ENCODE measurements at regions not wholly inside any gene's neighbourhood (a gene's known extent, or its start where the extent isn't known, plus 50 kb on each side); places are given as distances from the start of the nearest gene placed in this dataset.

DNA sequence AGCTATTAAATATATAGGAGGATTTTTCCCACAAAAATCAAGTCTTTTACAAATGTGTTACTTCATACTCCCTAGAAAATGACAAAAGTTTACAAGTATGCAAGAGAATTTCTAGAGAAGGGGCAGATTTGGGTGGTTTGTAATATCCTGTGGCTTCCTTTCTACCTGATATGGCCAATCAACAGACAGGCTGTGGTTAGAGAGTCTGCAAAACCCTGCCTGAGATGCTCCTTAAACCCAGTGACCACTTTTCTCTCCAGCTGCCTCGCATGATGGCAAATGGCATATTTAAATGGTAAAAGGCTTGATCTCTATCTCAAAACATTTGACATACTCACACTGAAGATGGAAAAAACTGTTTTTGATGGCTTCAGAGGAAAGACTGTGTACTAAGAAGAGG, 550.1 kb upstream of the ZNF462 start:
- no peak for DNase-seq

DNA sequence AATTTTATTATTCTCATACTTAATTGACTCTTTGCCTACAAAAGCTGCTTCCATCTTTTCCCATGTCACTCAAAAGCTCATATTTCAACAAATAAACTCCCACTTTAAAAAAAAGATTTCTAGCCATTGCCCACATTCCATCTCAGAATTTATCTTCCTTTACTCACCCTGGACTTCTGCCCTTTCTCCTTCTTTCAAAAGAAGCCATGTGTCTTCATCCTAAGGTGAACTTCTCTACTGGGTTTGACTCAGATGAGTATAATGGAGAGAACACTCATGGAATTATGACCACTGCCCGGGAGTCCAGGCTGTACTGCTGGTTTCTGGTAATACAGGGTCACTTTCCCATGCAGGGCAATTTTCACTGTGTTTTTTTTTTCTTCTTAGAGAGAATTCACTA, 548.5 kb upstream of the ZNF462 start:
- DNase-seq: no peak

DNA sequence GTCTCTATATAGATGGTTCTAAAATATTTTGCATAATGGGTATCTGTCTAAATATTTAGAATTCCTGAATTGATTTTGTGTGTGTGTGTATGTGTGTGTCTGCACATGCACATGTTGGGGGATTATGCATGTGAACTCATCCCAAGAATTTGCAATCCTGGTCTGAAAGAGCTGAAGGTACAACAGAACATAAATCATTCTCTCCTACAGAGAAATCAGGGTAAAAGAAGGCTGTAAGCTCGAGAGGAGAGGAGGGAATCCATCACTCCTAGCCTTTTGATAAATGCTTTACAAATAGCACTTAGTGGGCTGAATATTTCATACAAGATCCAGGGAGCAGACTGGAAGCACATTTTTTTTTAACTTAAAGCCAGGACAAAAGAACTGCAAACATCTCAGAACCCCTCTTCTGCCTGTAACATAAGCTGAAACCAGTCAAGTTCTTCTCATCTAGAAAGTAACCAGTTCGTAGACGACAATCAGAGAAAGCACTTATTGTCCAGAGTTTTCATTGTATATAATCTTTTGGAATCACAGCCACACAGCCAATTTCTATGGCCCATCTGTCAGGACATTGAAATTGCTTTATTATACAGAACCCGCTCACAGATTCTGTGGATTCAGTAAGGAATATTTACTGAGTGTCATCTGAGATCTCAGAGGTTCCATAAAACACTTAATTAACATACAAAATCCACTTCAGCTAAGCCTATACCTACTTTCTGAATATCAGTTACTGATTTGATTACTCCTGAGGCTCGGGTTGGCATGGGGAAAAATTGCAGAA, 541.4 kb upstream of the ZNF462 start:
- DNase-seq: no peak

DNA sequence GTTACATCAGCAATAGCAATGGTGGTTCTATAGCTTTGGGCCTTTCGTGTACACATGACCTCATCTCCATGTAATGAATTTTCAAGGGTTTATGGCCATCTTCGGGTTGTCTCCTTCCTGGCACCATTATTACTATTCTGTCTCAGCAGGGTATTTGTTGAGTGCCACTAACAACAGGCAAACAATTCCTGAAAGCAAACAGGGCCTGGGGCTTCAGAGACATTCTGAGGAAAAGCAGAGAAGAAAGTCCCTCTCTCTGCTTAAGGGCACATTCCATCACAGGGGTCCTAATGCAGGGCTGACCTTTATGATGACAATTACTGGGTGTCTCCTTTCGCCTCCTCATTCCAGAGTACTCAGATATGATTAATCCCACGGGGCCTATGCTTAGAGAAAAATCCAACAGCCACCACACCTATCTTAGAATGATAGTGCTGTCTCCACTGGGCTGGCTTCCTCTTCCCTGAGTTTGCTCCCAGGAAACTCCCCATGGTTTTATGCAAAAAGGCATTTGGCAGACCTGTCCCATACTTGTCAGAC, 540.2 kb upstream of the ZNF462 start:
- no peak for DNase-seq

DNA sequence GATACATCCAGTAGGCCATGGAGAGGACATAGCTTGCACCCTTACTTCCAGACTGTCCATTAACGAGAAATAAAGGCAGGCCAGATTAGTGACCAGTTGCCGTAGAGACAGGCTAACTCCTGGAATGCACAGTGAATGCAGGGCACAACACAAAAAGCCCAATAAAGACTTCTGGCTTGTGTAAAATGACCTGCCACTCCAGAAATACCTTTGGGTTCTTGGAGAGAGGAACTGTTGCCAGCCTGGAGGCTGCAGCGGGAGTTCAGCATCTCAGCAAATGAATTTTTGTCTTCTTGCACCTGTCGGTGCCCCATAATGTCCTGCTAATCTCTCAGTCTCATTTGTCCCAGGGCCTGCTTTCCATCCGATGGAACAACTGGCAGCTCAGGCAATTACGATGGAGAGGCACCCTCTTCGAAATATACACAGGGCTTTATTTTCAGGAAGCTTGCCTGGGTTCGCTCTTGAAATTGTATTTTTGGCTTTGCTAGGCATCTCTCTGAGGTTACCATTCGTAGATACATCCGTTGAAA, 538.8 kb upstream of the ZNF462 start:
- peak in 2 of 56 donors; percentile 4 to 7 for DNase-seq

DNA sequence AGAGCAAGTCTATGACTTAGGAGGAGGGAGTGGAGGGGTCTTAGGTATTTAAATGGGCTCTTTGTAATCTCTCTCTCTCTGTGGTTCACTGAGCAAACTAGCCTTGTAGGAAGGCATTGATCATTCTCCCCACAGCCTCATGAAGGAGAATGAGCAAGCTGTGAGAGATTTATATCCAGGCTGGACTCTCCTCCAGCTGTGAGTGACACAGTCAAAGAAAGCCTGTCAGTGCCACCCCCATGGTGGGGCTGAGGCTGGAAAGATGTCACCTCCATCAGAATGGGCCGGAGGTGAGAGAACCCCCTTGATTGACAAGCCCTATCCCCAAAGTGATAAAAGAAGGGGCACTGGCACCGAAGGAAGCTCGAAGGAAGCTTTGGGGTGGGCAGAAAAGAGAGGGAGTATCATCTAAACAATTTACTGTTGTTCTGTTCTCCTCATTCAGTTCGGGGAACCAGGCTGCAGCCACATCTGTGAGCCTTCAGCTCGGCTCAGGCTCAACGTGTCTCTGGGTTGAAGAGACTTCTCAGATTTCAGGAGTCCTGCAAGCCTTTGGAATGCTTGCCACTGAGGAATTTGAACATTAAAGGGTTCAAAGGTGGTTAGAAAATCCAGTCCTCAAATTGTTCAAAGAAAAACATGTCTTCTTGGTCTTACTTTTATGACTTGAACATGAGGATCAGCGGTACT, 538.2 kb upstream of the ZNF462 start:
- peak in 18 of 56 donors; percentile 1 to 54 (median 16) for DNase-seq

DNA sequence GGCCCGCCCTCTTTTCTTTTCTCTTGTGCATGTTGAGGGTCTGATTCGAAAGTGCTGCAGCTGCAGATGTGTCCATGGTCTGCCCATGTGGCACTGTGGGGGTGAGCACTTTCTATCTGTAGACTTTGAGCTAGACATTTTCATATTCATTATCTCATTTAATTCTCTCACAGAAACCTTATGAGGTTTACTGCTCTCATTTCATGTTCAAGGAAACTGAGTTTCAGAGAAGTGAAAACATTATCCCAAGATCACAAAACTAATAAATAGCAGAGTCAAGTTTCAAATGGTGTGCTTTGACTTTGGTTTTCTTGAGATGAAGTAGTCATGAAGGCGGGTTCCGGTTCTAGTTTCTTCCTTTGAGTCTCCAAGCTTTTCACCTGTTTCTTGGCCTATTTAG, 536.5 kb upstream of the ZNF462 start:
- DNase-seq: no peak

DNA sequence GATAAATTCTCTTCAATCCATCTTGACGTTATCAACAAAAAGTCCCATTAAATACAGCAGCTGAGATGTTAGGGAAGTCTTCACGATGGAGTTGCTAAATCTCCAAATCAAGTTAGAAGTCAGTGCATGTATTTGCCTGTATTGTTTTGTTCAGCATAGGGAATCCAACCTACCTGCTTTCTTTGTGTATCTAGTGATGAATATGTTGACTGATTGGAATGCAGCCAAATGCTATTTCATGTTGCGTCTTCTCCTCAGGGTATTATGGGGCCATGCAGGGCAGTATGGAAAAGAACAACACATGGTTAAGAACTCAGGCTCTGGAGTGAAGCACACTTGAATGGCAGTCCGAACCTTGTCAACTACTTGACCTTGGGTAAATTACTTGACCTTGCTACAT, 529.5 kb upstream of the ZNF462 start:
- no peak for DNase-seq

DNA sequence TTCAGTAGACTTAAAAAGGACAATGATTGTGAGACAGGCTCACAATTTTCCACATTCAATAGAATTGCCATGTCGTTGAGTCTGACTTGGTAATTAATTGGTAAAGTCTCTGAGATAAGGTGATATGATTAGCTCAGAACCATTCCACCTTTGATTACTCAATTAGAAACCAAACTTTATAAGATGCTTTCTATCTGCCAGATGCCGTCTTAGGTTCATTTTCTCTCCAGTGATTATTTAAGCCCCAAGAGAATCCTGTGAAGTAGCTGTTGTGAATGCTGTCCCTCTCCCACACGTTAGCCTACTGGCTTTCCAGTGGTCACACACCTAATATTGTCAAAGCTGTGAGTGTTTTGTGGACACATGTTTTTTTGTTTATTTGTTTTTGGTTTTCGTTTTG, 528.9 kb upstream of the ZNF462 start:
- no peak for DNase-seq

DNA sequence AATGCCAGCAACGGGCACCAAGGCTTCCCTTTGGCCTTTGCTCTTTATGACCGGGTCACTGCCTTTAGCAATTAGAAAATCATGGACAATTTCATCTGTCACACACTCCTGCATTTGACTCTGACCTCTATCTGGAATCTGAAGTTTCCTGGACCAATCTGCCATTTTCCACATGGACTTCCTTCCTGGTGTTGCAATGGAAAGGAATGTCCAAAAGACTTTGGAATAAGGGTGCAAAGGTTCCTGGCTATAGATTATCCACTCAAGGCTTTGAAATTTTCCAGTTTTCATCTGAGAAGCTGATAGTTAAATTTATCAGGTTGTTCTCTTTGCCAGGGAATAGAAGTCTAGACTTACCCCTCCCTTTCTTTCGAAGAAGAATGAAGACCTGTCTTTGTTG, 523.1 kb upstream of the ZNF462 start:
- no peak for DNase-seq

DNA sequence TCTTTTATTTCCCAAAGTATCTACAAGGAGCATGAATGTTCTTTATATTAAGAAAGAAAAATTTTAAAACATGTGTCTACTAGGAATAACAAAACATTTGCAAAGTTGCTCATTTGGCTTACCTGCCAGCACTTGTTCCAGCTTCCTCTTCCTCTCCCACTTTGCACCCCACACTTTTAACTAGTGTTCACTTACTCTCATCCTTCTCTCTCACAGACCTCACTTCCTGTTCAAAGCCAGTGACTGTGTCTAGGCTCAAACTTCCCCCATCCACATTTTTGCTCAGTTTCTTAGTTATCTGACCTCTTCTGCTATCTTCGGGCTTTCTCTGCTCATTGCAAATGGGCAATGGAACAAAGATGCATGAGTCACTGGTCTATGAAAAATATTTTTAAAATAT, 512.2 kb upstream of the ZNF462 start:
- no peak for DNase-seq

DNA sequence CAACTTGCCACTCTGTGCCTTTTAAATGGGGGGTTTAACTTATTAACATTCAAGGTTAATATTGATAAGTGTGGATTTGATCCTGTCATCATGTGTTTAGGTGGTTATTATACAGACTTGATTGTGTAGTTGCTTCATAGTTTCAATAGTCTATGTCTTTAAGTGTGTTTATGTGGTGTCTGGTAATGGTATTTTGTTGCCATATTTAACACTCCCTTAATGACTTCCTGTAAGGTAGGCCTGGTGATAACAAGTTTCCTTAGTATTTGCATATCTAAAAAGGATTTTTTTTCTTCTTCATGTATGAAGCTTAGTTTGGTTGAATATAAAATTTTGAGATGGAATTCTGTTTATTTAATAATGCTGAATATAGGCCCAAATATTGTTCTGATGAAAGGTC, 506.0 kb upstream of the ZNF462 start:
- no peak for DNase-seq

DNA sequence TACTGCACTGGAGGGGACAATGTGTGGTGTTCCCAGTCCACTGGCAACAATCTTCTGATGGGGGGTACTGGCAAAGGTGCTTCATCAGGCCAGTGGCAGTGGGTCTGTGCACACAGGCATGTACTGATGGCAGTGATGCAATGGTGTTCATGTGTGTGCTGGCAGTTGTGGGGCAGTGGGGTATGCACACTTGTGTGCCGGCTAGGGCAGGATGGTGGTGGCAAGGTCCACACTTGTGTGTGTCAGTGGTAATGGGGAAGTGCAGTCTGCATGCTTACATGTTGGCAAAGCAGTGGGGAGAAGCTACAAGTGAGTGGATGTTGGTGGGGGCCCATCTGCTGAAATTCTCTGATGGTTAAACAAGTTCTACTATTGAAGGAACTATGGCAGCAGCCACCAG, 504.6 kb upstream of the ZNF462 start:
- DNase-seq: no peak

DNA sequence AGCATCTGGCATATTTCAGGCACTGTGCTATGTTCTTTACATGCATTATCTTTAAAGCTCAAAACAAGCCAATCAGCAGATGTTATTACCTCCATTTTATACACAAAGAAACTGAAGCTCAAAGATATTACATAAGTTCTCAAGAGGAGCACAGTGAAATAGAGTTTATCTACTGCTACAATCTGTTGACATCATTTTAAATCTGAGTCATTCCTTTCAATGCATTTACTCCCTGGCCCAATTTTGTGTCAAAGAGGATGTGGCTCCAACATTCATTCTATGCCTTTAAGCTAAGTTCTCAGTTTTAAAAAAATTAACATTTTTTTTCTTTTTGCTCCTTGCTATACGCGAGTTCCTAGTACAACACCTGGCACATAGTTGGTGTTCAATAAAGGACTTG, 486.3 kb upstream of the ZNF462 start:
- no peak for DNase-seq

DNA sequence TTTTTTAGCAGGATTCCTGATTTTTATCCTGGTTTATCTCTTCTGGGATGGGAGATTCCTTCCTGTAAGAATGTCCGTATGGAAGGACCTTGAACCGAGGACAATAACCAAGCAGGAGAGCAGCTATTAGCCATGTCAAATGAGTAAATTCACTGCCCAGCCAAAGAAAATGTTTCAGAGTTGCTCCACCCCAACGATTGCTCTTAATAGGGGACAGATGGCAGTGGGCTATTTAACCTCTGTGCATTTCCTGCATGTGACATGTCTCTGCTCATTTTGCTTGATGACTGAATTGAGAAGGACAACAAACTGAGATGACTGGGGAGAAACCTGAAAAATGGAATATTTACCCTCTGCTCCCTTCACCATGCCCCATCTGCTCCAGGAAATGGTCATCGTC, 479.9 kb upstream of the ZNF462 start:
- no peak for DNase-seq

DNA sequence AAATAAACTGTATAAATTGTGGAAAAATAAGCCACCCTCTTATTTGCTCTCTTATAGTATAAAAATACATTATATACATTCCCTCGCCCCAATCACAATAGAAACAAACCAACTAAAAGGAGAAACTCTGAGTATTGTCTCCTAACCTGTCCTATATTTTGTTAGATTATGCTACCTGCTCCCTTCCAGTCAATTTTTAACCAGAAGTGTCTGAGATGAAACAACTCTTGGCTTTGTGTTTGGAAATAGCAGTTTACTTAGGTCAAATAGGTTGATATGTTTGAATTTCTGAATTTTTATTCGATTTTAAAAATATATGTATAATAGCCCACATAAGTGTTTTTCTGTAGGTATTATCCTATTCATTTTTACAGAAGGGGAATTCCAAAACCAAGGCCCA, 475.0 kb upstream of the ZNF462 start:
- DNase-seq: no peak

DNA sequence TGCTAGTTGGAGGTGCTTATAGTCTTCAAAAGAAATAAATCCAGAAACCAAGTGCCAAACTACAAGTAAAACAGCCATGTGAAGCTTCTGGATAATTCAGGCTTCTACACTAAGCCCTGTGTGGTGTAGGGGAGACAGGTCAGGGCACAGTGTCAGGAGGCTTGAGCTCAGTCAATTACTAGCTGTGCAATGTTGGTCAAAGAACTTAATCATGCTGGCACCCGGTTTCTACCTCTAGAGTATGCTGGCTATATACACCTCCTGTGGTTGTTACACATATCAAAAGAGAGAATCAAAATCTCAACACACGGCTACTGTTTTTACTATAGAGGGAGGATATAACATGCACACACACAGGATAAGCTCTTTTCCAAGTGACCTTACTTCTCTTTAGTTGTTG, 469.7 kb upstream of the ZNF462 start:
- DNase-seq: no peak

DNA sequence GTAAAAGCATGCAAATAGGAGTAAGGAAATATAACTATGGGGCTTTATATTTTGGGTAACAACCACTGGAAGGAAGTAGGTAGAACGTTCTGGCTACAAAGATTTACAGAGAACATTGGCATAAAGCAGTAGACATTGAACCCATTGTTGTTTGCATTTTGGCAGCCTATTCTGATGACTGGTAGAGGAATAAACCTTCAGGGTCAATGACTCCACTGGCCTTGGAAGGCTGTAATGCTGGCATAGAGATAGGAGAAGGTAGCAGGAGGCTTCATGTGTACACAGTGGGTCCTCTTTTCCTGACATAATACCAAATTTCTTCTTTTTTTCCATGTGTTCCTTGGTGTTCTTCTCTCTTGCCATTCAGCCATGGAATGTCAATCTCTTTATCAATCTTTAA, 462.8 kb upstream of the ZNF462 start:
- no peak for DNase-seq

DNA sequence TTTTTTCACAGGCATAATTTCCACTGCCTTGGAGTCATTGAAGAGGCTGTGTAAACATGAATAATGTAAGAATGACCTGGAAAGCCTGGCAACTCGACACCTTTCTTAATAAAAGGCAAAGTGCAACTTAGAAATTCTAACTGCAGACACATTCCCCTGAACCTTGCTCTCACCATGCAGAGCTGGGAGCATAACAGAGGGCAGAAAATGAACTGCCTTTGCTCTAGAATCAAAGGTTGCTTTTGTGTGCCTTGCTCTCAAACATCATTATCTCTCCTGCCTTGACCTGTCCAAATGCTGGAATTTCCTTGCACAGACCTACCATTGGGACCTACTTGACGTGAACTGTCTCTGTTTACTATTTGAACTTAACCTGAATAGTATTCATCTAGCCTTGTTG, 462.0 kb upstream of the ZNF462 start:
- no peak for DNase-seq

DNA sequence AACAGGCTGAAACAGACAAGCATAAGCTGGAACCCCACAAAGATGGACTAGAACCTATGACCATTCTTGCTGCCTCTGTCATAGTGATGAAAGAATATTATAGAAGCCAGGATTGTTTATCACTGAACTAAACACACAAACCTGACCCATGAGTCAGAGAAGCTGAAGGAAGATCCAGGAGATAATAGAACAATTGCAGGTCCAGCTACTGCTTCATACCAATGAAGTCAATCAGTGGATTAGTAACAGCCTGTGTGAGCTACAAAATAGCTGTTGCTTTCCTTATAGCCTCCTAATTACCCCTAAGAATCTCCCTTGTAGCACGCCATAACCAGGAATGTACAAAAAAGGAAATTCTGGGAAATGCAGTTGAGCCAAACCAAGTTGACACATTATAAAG, 459.9 kb upstream of the ZNF462 start:
- DNase-seq: no peak

DNA sequence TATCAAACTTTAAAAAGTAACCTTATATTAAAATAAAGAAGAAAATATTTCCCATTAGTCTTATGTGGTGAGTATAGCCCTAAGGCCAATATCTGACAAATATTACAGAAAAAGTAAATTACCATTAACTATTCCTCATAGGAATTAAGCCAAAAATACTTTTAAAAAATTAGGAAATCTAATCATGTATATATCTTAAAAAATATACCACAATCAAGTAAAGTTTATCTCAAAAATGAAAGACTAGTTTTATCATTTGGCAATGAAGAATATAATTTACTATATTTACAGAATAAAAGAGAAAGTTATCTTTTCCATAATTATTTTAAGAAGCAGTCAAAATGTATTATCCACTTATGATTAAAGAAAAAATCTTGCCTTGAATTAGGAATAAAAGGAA, 458.8 kb upstream of the ZNF462 start:
- no peak for DNase-seq

DNA sequence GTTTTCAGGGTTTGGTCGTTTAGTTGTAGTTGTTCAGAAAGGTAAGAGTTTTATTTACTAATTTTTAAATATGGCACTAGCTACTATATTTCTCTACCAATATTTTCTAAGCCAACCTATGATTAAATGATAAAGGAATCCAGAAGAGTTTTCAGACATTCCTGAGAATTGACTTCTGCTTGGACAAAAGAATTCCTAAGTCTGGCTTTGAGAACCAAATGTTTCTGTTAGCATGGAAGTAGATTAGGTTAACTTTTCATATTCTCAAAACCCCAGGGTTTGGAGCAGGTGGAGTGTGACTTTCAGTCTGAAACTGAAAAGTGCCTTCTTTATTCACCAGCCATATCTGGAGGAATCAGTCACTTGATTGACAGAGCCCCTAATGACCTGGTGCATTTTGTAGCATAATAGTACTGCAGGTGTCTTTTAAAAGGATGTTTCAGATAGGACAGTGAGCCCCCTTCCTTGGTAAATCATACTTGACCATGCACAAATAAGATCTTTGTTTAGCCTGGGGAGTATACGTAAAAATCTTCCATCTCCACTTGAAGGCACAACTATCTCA, 457.0 kb upstream of the ZNF462 start:
- DNase-seq: no peak

Data from amygdala (tissue), 56 donors.